ENCODE measurements at regions not wholly inside any gene's neighbourhood (a gene's known extent, or its start where the extent isn't known, plus 50 kb on each side); places are given as distances from the start of the nearest gene placed in this dataset.

GRCh38 chr12:115253049-115253448, 569.1 kb upstream of the TBX3 start (continued):
- no peak for TF ChIP-seq CUX1 (CRISPR knock-in tag; IDR thresholded peaks at IDR 0.05)
- TF ChIP-seq RBM15 (IDR thresholded peaks at IDR 0.05; ENCODE audit: insufficient read depth, low read length) = no peak
- TF ChIP-seq MITF (IDR thresholded peaks at IDR 0.05) = no peak
- no peak for TF ChIP-seq MYNN (IDR thresholded peaks at IDR 0.05)
- TF ChIP-seq MYNN (CRISPR knock-in tag; IDR thresholded peaks at IDR 0.05) = no peak
- no peak for TF ChIP-seq ZNF695 (CRISPR knock-in tag; IDR thresholded peaks at IDR 0.05)
- TF ChIP-seq ZNF644 (tag; IDR thresholded peaks at IDR 0.05; ENCODE audit: low read depth) = no peak
- TF ChIP-seq HDAC1 (IDR thresholded peaks at IDR 0.05) = no peak
- no peak for TF ChIP-seq PRMT5 (CRISPR knock-in tag; IDR thresholded peaks at IDR 0.05)
- no peak for TF ChIP-seq ZNF511 (CRISPR knock-in tag; IDR thresholded peaks at IDR 0.05)
- TF ChIP-seq YY1 (IDR thresholded peaks at IDR 0.05; ENCODE audit: borderline replicate concordance in 1 of 3, control insufficient read depth in 1 of 3, extremely low read depth in 1 of 3, insufficient read depth in 3 of 3, insufficient read length in 1 of 3, insufficient replicate concordance in 2 of 3, low read depth in 1 of 3, low read length in 2 of 3) = no peak
- no peak for TF ChIP-seq ZBTB17 (CRISPR knock-in tag; IDR thresholded peaks at IDR 0.05)

All from K562 (cell line).